Neural progenitor cell (in vitro differentiated cells): ENCODE measurements at regions not wholly inside any gene's neighbourhood (a gene's known extent, or its start where the extent isn't known, plus 50 kb on each side); places are given as distances from the start of the nearest gene placed in this dataset.
"Not testable (repeated sequence)": the region's sequence is repeated elsewhere in the genome, so short reads cannot be mapped to it uniquely, and the experiment has no call there.

Experiments
- DNase-seq: peaks from one replicate; pipeline ENCODE4 v3.0.0-alpha.2; 2016; ENCODE audit warnings: low spot score
- H2AFZ ChIP-seq: fragments of 200-600 bp; sonication (generic); replicated peaks from 2 replicates; pipeline ENCODE4 v1.6.1; 2016; ENCODE audit warnings: antibody characterized with exemption
- H3F3A ChIP-seq: fragments of 200-600 bp; sonication (generic); 2 replicates; pipeline ENCODE4 v1.6.1; 2016; ENCODE audit warnings: antibody characterized with exemption, low read depth
- H3K27ac ChIP-seq: fragments of 200-600 bp; sonication (generic); 2 replicates; pipeline ENCODE4 v1.5.1; 2016; ENCODE audit warnings: mild to moderate bottlenecking
- H3K27me3 ChIP-seq: fragments of 200-600 bp; sonication (generic); 2 replicates; pipeline ENCODE4 v1.6.1; 2016; ENCODE audit warnings: mild to moderate bottlenecking, moderate library complexity
- H3K36me3 ChIP-seq: fragments of 200-600 bp; sonication (generic); 2 replicates; pipeline ENCODE4 v1.5.1; 2016
- H3K4me1 ChIP-seq: fragments of 200-600 bp; sonication (generic); 2 replicates; pipeline ENCODE4 v1.6.1; 2016; ENCODE audit warnings: mixed run types
- H3K4me2 ChIP-seq: fragments of 200-600 bp; sonication (generic); 2 replicates; pipeline ENCODE4 v1.6.1; 2016
- H3K4me3 ChIP-seq: fragments of 200-600 bp; sonication (generic); 2 replicates; pipeline ENCODE4 v1.5.1; 2016
- H3K79me2 ChIP-seq: fragments of 200-600 bp; sonication (generic); 2 replicates; pipeline ENCODE4 v1.6.1; 2016; ENCODE audit warnings: low read depth
- H3K9ac ChIP-seq: fragments of 200-600 bp; sonication (generic); 2 replicates; pipeline ENCODE4 v1.6.1; 2016
- H3K9me3 ChIP-seq: fragments of 200-600 bp; sonication (generic); 2 replicates; pipeline ENCODE4 v1.5.1; 2016; ENCODE audit warnings: low read depth
- H4K20me1 ChIP-seq: fragments of 200-600 bp; sonication (generic); 2 replicates; pipeline ENCODE4 v1.6.1; 2016; ENCODE audit warnings: low read depth
- H3K27ac Mint-ChIP-seq: 3 replicates; pipeline ENCODE4 v1.8.0; 2021; ENCODE audit warnings: mixed read lengths
- H3K27me3 Mint-ChIP-seq: 2 replicates; pipeline ENCODE4 v1.8.0; 2022; ENCODE audit warnings: low read depth, mild to moderate bottlenecking, inconsistent platforms, moderate library complexity, mixed read lengths; ENCODE audit not compliant: insufficient read depth
- H3K36me3 Mint-ChIP-seq: 3 replicates; pipeline ENCODE4 v1.8.0; 2021; ENCODE audit warnings: mixed read lengths
- H3K4me1 Mint-ChIP-seq: 3 replicates; pipeline ENCODE4 v1.8.0; 2021; ENCODE audit warnings: mixed read lengths
- H3K4me3 Mint-ChIP-seq: 3 replicates; pipeline ENCODE4 v1.8.0; 2021; ENCODE audit warnings: mild to moderate bottlenecking, moderate library complexity, mixed read lengths
- H3K9me3 Mint-ChIP-seq: 3 replicates; pipeline ENCODE4 v1.8.0; 2020; ENCODE audit warnings: mixed read lengths
- EZH2 ChIP-seq: fragments of 200-600 bp; sonication (generic); IDR thresholded peaks from 2 replicates; pipeline ENCODE4 v1.6.1; 2017; ENCODE audit warnings: antibody characterized with exemption, mild to moderate bottlenecking, moderate library complexity
- EZH2phosphoT487 ChIP-seq: fragments of 200-600 bp; sonication (generic); IDR thresholded peaks from 2 replicates; pipeline ENCODE4 v1.6.1; 2017; ENCODE audit warnings: antibody characterized with exemption
- TF ChIP-seq, protein P1 (sequence below): fragments of 200-600 bp; sonication (generic); IDR thresholded peaks from 2 replicates; pipeline ENCODE4 v1.5.1; 2017; ENCODE audit warnings: antibody characterized with exemption, mild to moderate bottlenecking

- Histone ChIP-seq H3K4me1 (no peaks in the 10 kb centered on the region), H3K9me3 (no peaks in the 10 kb centered on the region), H3K79me2 (no peaks in the 10 kb centered on the region), H3K4me2 (no peak overlapping the region), H3K27ac (no peak overlapping the region), H3K9ac (no peak overlapping the region), H3K36me3 (no peaks in the 10 kb centered on the region), H4K20me1 (no peaks in the 10 kb centered on the region), H3F3A (no peaks in the 10 kb centered on the region), H2AFZ (no peak overlapping the region), H3K27me3 (no peaks in the 10 kb centered on the region), H3K4me3 (no peak overlapping the region)
- H3K36me3 Mint-ChIP-seq, result no peaks in the 10 kb centered on the region
- H3K27ac Mint-ChIP-seq, result no peak overlapping the region
- H3K4me3 Mint-ChIP-seq, result no peak overlapping the region
- no peak for DNase-seq
- H3K9me3 Mint-ChIP-seq, result no peaks in the 10 kb centered on the region
- no peaks in the 10 kb centered on the region for H3K4me1 Mint-ChIP-seq
- no peaks in the 10 kb centered on the region for H3K27me3 Mint-ChIP-seq
- no peak for TF ChIP-seq EZH2
- TF ChIP-seq, protein P1, sequence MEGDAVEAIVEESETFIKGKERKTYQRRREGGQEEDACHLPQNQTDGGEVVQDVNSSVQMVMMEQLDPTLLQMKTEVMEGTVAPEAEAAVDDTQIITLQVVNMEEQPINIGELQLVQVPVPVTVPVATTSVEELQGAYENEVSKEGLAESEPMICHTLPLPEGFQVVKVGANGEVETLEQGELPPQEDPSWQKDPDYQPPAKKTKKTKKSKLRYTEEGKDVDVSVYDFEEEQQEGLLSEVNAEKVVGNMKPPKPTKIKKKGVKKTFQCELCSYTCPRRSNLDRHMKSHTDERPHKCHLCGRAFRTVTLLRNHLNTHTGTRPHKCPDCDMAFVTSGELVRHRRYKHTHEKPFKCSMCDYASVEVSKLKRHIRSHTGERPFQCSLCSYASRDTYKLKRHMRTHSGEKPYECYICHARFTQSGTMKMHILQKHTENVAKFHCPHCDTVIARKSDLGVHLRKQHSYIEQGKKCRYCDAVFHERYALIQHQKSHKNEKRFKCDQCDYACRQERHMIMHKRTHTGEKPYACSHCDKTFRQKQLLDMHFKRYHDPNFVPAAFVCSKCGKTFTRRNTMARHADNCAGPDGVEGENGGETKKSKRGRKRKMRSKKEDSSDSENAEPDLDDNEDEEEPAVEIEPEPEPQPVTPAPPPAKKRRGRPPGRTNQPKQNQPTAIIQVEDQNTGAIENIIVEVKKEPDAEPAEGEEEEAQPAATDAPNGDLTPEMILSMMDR, result no peak
- TF ChIP-seq EZH2phosphoT487, result no peak
Measured at GRCh38 chr2:176936410-176936809, 276.2 kb upstream of the HNRNPA3 start.

GRCh38 chr2:176944998-176945397 lies 267.6 kb upstream of the HNRNPA3 start:
- H3K4me1 Mint-ChIP-seq, result no peaks in the 10 kb centered on the region
- H3K27ac Mint-ChIP-seq, result no peak overlapping the region
- H3F3A ChIP-seq, result no peaks in the 10 kb centered on the region
- H3K79me2 ChIP-seq, result no peaks in the 10 kb centered on the region
- H3K36me3 Mint-ChIP-seq, result no peaks in the 10 kb centered on the region
- TF ChIP-seq, protein P1, result no peak
- no peak for TF ChIP-seq EZH2phosphoT487
- TF ChIP-seq EZH2, result no peak
- H3K36me3 ChIP-seq, result no peaks in the 10 kb centered on the region
- no peak overlapping the region for H3K4me3 ChIP-seq
- H3K4me3 Mint-ChIP-seq, result no peak overlapping the region
- no peaks in the 10 kb centered on the region for H3K4me1 ChIP-seq
- H3K27me3 Mint-ChIP-seq, result peaks cover 2% of the 10 kb centered on the region
- H4K20me1 ChIP-seq, result no peaks in the 10 kb centered on the region
- no peak overlapping the region for H2AFZ ChIP-seq
- no peaks in the 10 kb centered on the region for H3K27me3 ChIP-seq
- no peak for DNase-seq
- no peak overlapping the region for H3K27ac ChIP-seq
- H3K9ac ChIP-seq, result no peak overlapping the region
- H3K9me3 Mint-ChIP-seq, result no peaks in the 10 kb centered on the region
- no peaks in the 10 kb centered on the region for H3K9me3 ChIP-seq
- H3K4me2 ChIP-seq, result no peak overlapping the region

DNA sequence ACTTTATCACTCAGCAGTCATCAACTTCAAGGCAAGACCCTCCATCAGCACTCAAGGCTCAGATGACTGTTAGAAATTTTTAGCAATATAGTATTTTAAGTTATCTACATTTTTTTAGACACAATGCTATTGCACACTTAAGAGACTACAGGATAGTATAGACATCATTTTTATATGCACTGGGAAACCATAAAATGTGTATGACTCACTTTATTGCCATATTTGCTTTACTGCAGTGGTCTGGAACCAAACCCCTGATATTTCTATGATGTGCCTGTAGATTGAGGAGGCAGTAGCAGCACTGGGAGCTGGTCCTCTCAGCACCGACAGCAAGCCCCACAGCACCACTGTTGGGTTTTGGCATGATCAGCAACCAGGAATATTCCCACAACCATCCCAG lies 264.8 kb upstream of the HNRNPA3 start:
- H3K9ac ChIP-seq, result no peak overlapping the region
- H3K9me3 Mint-ChIP-seq, result peaks cover 5% of the 10 kb centered on the region
- H3K27me3 ChIP-seq, result no peaks in the 10 kb centered on the region
- H3K4me3 ChIP-seq, result no peak overlapping the region
- H3K27me3 Mint-ChIP-seq, result peaks cover 2% of the 10 kb centered on the region
- H3K9me3 ChIP-seq, result no peaks in the 10 kb centered on the region
- H2AFZ ChIP-seq, result no peak overlapping the region
- no peaks in the 10 kb centered on the region for H3K36me3 ChIP-seq
- H3K27ac Mint-ChIP-seq, result no peak overlapping the region
- no peaks in the 10 kb centered on the region for H3K36me3 Mint-ChIP-seq
- H3K4me1 Mint-ChIP-seq, result peaks cover 5% of the 10 kb centered on the region
- H3K27ac ChIP-seq, result no peak overlapping the region
- no peak for DNase-seq
- H3K4me3 Mint-ChIP-seq, result no peak overlapping the region
- no peak overlapping the region for H3K4me2 ChIP-seq
- peaks cover 5% of the 10 kb centered on the region for H3K4me1 ChIP-seq
- H4K20me1 ChIP-seq, result no peaks in the 10 kb centered on the region
- TF ChIP-seq EZH2phosphoT487 (no peak), EZH2 (no peak)
- TF ChIP-seq, protein P1, result no peak
- H3K79me2 ChIP-seq, result no peaks in the 10 kb centered on the region
- H3F3A ChIP-seq, result no peaks in the 10 kb centered on the region

- not testable (repeated sequence) for H2AFZ ChIP-seq, H3K79me2 ChIP-seq, H3F3A ChIP-seq, H3K36me3 Mint-ChIP-seq, H3K27me3 Mint-ChIP-seq, H3K9me3 Mint-ChIP-seq, H4K20me1 ChIP-seq, H3K36me3 ChIP-seq, H3K4me1 ChIP-seq, H3K4me2 ChIP-seq, H3K4me1 Mint-ChIP-seq, H3K27ac Mint-ChIP-seq, H3K4me3 Mint-ChIP-seq, H3K4me3 ChIP-seq, H3K27me3 ChIP-seq, H3K9me3 ChIP-seq, H3K27ac ChIP-seq, DNase-seq, H3K9ac ChIP-seq
Measured at GRCh38 chr2:176951218-176951617, 261.4 kb upstream of the HNRNPA3 start.
